ENCODE measurements at regions not wholly inside any gene's neighbourhood (a gene's known extent, or its start where the extent isn't known, plus 50 kb on each side); places are given as distances from the start of the nearest gene placed in this dataset.
A peak's percentile ranks its signal among the peaks of the same experiment; 100 is the strongest.
"Not testable (repeated sequence)": the region's sequence is repeated elsewhere in the genome, so short reads cannot be mapped to it uniquely, and the experiment has no call there.

DNA sequence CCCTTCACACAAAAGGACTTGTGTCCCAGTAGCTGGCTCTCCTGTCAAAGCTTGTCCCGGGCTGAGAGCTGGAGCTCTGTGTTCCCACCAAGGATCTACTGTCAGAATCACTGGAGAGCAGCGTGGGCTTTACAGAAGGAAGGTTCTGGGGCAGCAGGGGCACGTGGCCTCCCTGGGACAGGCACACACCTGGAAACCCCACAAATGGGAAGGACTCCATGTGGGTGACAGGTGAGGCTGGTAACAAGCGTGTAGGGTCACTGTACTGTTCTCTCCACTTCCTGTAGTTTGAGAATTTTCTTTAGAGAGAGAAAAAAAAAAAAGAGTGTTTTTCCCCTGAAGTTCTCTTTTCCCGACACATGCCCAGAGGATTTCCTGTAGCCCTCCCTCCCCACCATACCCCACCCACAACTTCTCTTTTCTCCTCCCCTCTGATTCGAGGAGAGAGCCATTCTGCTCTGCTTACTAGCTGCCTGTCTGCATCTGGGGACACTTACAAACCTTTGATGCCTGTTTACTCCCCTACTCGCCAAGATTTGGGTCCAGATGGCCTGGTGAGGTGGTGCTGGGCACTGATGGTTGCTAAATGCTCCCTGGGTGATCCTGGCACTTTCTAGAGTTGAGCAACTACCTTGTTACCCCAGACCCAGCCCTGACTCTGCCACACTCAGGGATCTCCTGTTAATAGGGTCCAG, 84.1 kb upstream of the SIRPA start:
- peak; percentile 47 to 79 for DNase-seq

GRCh38 chr20:1810572-1810925, 84.7 kb upstream of the SIRPA start:
- no peak for DNase-seq

GRCh38 chr20:1809611-1810510, 85.3 kb upstream of the SIRPA start:
- no peak for DNase-seq

- no peak for DNase-seq
These were observed 86.1 kb upstream of the SIRPA start for GRCh38 chr20:1809131-1809572.

GRCh38 chr20:1808101-1808500, 87.1 kb upstream of the SIRPA start:
- no peak for DNase-seq

GRCh38 chr20:1807394-1807793, 87.8 kb upstream of the SIRPA start:
- DNase-seq = no peak

DNA sequence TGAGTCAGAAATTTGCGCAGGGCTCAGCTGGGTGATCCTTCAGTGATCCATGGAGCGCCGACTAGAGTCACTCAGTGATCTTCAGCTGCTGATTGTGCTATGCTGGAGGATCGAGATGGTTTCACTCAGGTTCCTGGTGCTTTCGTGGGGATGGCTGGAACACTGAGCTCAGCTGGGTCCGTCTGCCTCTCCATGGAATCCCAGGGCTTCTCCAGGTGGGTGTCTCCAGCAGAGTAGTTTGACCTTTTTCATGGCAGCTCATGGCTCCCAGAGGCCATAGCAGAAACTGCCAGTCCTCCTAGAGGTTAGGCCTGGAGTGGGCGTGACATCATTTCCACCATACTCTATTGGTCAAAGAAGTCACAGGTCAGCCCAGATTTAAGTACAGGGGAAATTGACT, 88.8 kb upstream of the SIRPA start:
- no peak for DNase-seq

DNA sequence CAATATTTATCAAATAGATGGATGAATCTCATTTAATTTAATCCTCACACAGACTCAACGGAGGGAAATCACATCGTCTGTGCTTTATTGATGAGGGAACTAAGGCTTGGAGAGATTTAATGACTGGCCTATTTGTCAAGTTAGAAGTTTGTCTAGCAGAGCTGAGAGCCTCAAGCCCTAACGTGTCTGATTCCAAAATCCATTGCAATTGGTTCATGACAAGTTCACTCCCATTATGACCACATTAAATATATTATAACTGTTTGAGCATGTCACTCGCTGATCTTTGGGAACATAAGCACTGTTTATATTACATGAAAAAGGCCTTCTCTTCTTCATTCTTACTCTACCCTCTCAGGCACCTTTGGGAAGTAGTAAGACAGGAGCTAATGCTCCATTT, 89.4 kb upstream of the SIRPA start:
- no peak for DNase-seq

GRCh38 chr20:1805161-1805581, 90.0 kb upstream of the SIRPA start:
- DNase-seq = no peak

DNA sequence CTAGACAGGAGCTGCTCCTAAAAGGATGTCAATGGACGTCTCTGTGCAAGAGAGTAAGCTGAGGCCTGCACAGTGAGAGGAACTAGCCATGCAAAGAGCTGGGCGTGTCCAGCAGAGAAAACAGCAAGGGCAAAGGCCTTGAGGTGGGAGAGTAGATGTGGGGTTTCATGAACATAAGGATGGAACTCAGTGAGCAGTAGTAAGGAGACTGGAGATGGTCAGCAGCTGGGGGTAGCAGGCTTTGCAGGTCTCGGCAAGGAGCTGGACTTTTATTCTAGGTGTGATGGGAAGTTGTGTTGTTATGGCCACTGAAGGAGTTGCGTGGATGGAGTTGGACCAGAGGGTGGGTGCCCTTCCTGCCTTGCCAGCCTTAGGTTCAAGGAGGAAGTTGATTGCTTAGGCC, 90.7 kb upstream of the SIRPA start:
- DNase-seq = no peak

DNA sequence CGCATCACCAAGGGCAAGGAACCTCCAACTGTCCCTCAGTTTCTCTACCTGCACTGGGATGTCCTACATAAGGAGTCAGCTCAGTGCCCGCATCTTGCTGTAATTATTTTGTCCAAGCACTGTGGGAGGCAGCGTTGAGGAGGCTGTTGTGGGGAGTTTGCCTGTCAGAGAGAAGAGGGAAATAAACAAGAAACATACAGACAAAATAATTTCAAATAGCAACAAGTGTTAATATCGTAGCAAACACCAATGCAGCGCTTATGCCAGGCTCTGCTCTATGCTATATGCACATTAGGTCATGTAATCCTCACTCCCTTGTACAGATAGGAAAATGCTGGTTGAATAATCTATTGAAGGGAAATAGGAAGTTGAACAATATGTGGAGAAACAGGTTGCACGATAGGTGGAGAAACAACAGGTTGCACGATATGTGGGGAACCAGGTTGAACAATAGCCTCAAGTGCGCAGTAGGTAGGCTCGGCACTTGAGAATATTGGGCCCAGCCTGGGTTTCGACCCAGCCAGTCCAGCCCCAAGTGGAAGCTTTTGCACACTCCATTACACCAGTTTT, 91.2 kb upstream of the SIRPA start:
- no peak for DNase-seq

GRCh38 chr20:1803061-1803931, 91.9 kb upstream of the SIRPA start:
- DNase-seq = peak; percentile 55 to 65

- DNase-seq = peak; percentile 82 to 89
These were observed 92.7 kb upstream of the SIRPA start for GRCh38 chr20:1802385-1803060.

- DNase-seq = no peak
These were observed 93.3 kb upstream of the SIRPA start for GRCh38 chr20:1801929-1802306.

DNA sequence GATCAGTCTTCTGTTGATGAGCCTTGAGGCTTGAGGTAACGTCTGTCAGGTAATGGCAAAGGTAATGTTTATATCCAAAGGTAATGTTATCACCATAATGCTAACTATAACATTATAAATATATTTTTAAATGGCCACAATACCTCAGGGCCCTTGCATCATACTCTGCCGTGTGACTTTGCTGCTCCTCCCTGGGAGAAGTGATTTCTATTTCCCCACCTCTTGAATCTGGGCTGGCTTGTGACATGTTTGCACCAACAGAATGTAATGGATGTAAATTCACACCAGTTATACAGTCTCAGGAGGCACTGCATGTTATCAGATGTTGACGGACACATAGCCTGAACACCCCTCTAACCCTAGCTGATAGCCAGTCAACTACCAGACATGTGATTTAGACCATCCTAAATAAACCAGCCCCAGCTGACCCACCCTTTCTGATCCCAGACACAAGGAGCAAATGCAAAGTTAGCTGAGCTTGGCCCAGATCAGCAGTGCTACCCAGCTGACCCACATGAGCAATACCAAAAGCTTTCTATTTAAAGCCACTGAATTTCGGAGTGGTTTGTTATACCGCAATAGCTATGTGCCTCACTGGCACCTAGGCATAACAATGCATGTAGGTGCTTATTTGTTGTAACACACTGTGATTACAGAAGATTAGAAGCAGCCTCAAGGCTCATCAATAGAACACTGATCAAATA, 93.8 kb upstream of the SIRPA start:
- DNase-seq = no peak

- peak in 1 of 2 donors; percentile 85 for DNase-seq
These were observed 94.4 kb upstream of the SIRPA start for GRCh38 chr20:1800777-1801176.

- DNase-seq = peak in 1 of 2 donors; percentile 24
These were observed 95.0 kb upstream of the SIRPA start for GRCh38 chr20:1800180-1800579.

- DNase-seq = not testable (repeated sequence)
These were observed 95.5 kb upstream of the SIRPA start for GRCh38 chr20:1799746-1800145.

GRCh38 chr20:1798982-1799381, 96.2 kb upstream of the SIRPA start:
- no peak for DNase-seq

DNA sequence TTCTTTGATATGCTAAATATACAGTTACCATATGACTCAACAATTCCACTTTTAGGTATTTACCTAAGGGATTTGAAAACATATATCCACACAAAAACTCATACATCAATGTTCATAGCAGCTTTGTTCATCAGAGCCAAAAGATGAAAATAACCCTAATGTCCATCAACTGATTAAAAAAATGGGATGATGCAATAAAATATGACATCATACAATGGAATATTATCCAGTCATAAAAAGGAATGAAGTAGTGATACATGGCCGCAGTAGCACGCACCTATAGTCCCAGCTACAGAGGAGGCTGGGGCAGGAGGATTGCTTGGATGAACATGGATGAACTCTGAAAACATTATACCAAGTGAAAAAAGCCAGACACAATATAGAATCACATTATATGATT, 101.4 kb upstream of the SIRPA start:
- no peak for DNase-seq

GRCh38 chr20:1792274-1792673, 102.9 kb upstream of the SIRPA start:
- no peak for DNase-seq

DNA sequence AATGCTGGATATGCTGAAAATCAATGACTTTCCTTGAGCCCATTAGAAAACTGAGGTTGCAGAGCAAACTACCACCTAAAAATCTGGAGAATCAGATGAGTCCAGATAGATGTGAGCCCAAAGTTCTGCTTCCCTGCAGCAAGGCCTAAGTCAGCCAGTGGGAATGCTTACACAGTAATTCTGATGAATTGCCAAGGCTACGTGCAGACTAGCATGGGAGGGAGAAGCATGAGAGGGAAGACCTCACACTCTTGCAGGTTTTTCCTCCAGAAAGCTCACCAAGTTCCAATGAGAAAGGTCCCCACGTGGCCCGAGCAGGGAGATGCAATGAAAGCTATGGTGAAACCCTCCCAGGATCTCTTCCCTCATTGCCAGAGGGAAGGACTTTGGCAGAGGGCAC, 104.8 kb upstream of the SIRPA start:
- DNase-seq = no peak

Measured in hippocampal formation (tissue), 2 donors.